Right atrium auricular region (tissue), 2 donors: ENCODE measurements at regions not wholly inside any gene's neighbourhood (a gene's known extent, or its start where the extent isn't known, plus 50 kb on each side); places are given as distances from the start of the nearest gene placed in this dataset.

ENCODE experiments used
- DNase-seq: peaks from one replicate; pipeline ENCODE4 v3.0.0-alpha.2; 2019; ENCODE audit warnings: low spot score
- H3K27ac ChIP-seq, 2 donors: fragments of 200-600 bp; sonication (generic); 1 replicate in 1 of 2; 2 replicates in 1 of 2; pipeline ENCODE4 v1.5.1; 2016 to 2019
- H3K27me3 ChIP-seq, 2 donors: fragments of 200-600 bp; sonication (generic); one replicate each; pipeline versions ENCODE4 v1.5.1 to v1.6.0; 2017 to 2019
- H3K36me3 ChIP-seq: fragments of 200-600 bp; sonication (generic); one replicate; pipeline ENCODE4 v1.5.1; 2016
- H3K4me1 ChIP-seq, 2 donors: fragments of 200-600 bp; sonication (generic); one replicate each; pipeline versions ENCODE4 v1.5.1 to v1.6.0; 2017 to 2019
- H3K4me3 ChIP-seq, 2 donors: fragments of 200-600 bp; sonication (generic); 1 replicate in 1 of 2; 2 replicates in 1 of 2; pipeline ENCODE4 v1.5.1; 2017 to 2019; ENCODE audit warnings: mild to moderate bottlenecking in 1 of 2, moderate library complexity in 1 of 2
- H3K9me3 ChIP-seq, 2 donors: fragments of 200-600 bp; sonication (generic); one replicate each; pipeline ENCODE4 v1.5.1; 2019
- TF ChIP-seq, protein P1 (sequence below), 2 donors: fragments of 200-600 bp; sonication (generic); IDR thresholded peaks; one replicate each; pipeline ENCODE4 v1.5.1; 2019; ENCODE audit warnings: antibody characterized with exemption in 2 of 2

DNA sequence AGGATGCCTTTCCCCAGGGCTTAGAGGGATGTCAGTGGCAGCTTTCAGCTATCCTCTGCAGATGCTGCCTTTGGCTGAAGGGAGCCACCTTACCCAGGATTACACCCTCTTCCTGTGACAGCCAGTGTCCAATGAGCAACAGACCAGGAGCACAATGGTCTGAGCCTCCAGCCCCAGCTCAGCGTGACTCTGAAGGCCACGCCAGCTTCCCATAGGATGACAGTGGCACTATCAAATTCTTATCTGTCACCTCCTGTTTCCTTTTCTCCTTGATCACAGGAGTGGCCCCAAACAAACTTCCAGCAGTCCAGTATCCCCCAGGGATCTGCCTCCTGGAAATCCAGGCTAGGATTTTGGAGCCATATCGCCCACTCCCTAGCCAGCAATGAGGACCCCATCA is 226.9 kb downstream of the SETD4 start:
- peaks cover 0 to 3% of the 10 kb centered on the region in 2 donors for H3K4me1 ChIP-seq
- no peaks in the 10 kb centered on the region for H3K36me3 ChIP-seq
- H3K27me3 ChIP-seq = no peaks in the 10 kb centered on the region
- DNase-seq = no peak
- H3K27ac ChIP-seq = no peak overlapping the region
- TF ChIP-seq, protein P1, sequence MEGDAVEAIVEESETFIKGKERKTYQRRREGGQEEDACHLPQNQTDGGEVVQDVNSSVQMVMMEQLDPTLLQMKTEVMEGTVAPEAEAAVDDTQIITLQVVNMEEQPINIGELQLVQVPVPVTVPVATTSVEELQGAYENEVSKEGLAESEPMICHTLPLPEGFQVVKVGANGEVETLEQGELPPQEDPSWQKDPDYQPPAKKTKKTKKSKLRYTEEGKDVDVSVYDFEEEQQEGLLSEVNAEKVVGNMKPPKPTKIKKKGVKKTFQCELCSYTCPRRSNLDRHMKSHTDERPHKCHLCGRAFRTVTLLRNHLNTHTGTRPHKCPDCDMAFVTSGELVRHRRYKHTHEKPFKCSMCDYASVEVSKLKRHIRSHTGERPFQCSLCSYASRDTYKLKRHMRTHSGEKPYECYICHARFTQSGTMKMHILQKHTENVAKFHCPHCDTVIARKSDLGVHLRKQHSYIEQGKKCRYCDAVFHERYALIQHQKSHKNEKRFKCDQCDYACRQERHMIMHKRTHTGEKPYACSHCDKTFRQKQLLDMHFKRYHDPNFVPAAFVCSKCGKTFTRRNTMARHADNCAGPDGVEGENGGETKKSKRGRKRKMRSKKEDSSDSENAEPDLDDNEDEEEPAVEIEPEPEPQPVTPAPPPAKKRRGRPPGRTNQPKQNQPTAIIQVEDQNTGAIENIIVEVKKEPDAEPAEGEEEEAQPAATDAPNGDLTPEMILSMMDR (IDR thresholded peaks at IDR 0.05) = no peak
- no peak overlapping the region for H3K4me3 ChIP-seq
- H3K9me3 ChIP-seq = no peaks in the 10 kb centered on the region

DNA sequence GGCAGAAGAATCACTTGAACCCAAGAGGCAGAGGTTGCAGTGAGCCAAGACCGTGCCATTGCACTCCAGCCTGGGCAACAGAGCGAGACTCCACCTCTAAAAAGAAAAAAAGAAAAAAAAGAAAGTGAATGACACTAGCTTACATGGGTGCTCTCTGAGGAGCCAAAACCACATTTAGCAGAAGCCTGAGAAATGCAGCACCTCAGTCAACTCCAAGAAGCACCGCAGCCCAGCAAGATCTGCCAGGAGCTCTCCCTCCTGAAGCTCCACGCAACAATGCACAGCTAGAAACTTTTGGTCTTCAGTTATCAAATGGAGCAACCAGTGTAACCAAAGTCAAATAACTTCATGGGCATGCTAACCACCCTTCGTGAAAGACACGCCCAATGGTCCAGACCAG is 229.1 kb downstream of the SETD4 start:
- Histone ChIP-seq H3K9me3 (no peaks in the 10 kb centered on the region), H3K27ac (no peak overlapping the region), H3K4me3 (no peak overlapping the region), H3K4me1 (no peaks in the 10 kb centered on the region), H3K36me3 (no peaks in the 10 kb centered on the region), H3K27me3 (no peaks in the 10 kb centered on the region)
- TF ChIP-seq, protein P1 (IDR thresholded peaks at IDR 0.05) = no peak
- no peak for DNase-seq

DNA sequence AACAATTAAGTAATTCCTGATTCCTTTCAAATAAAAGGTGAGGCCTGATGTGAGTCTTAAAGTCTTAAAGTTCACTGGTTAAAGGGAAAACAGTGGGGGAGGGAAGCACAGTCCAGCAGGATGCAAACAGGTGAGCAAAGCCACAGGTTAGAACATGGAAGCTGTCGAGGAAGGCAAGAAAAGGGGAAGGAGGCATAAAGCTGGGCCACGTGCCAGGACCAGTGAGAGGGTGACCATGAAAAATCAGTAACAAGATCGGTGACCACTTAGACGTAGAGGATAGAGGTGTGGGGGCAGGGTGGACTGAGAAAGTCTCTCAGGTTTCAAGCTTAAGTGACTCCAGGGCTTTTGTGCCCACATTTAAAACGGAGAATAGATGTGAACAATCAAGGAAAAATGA is 231.3 kb downstream of the SETD4 start:
- Histone ChIP-seq H3K4me1 (no peaks in the 10 kb centered on the region), H3K27me3 (no peaks in the 10 kb centered on the region), H3K27ac (no peak overlapping the region), H3K9me3 (no peaks in the 10 kb centered on the region), H3K4me3 (no peak overlapping the region), H3K36me3 (no peaks in the 10 kb centered on the region)
- DNase-seq = no peak
- TF ChIP-seq, protein P1 (IDR thresholded peaks at IDR 0.05) = no peak

DNA sequence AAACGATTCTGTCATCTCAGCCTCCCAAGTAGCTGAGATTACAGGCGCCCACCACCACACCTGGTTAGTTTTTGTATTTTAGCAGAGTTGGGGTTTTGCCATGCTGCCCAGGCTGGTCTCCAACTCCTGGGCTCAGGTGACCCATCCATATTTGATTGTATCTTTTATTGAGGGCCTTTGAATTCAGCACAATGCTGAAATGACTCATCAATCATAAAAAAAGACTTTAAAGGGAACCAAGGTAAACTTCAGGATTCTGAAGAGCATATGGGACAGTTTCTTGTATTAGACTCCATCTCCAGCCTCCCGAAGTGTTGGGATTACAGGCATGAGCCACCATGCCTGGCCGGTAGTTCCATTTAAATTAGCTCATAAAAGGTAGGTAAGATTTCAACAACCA is 232.2 kb downstream of the SETD4 start:
- H3K4me3 ChIP-seq = no peak overlapping the region
- H3K36me3 ChIP-seq = no peaks in the 10 kb centered on the region
- no peak overlapping the region for H3K27ac ChIP-seq
- no peaks in the 10 kb centered on the region for H3K27me3 ChIP-seq
- H3K9me3 ChIP-seq = no peaks in the 10 kb centered on the region
- no peaks in the 10 kb centered on the region for H3K4me1 ChIP-seq
- no peak for DNase-seq
- TF ChIP-seq, protein P1 (IDR thresholded peaks at IDR 0.05) = no peak

DNA sequence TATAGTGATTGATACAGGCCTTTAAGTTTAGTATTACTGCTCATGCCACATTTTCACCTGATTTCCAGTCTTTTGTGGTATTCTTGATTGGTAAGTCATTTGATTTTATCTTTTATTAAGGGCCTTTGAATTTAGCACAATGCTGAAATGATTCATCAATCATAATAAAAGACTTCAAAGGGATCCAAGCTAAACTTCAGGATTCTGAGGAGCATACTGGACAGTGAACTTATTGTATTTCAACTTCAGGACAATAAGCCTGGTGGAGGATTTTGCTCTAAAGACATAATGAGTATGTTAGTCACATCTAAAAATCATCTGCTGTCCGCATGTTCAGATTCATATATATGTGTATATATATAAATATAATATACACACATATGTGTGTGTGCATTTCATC is 233.3 kb downstream of the SETD4 start:
- H3K9me3 ChIP-seq = no peaks in the 10 kb centered on the region
- no peaks in the 10 kb centered on the region for H3K36me3 ChIP-seq
- H3K4me3 ChIP-seq = no peak overlapping the region
- TF ChIP-seq, protein P1 (IDR thresholded peaks at IDR 0.05) = no peak
- no peak for DNase-seq
- no peaks in the 10 kb centered on the region for H3K27me3 ChIP-seq
- no peak overlapping the region for H3K27ac ChIP-seq
- H3K4me1 ChIP-seq = no peaks in the 10 kb centered on the region
